ENCODE measurements at regions not wholly inside any gene's neighbourhood (a gene's known extent, or its start where the extent isn't known, plus 50 kb on each side); places are given as distances from the start of the nearest gene placed in this dataset.

GRCh38 chr18:2204736-2205135 lies 366.6 kb downstream of the METTL4 start:
- no peak overlapping the region for H3K4me3 Mint-ChIP-seq
- DNase-seq (ENCODE audit: low spot score in 2 of 2, unreplicated experiment in 2 of 2) = no peak
- no peak for TF ChIP-seq CTCF (IDR thresholded peaks at IDR 0.05; ENCODE audit: unreplicated experiment)
- no peaks in the 10 kb centered on the region for H3K4me1 Mint-ChIP-seq
- H3K36me3 Mint-ChIP-seq = no peaks in the 10 kb centered on the region
- H3K9me3 Mint-ChIP-seq = no peaks in the 10 kb centered on the region
- no peak overlapping the region for H3K27ac Mint-ChIP-seq
- H3K27me3 Mint-ChIP-seq (ENCODE audit: low read depth) = no peaks in the 10 kb centered on the region

GRCh38 chr18:2207294-2207693 lies 364.0 kb downstream of the METTL4 start:
- Mint-ChIP-seq H3K4me1 (no peaks in the 10 kb centered on the region), H3K9me3 (peaks cover under 1% of the 10 kb centered on the region), H3K27me3 (ENCODE audit: low read depth) (no peaks in the 10 kb centered on the region), H3K36me3 (no peaks in the 10 kb centered on the region), H3K4me3 (no peak overlapping the region), H3K27ac (no peak overlapping the region)
- no peak for TF ChIP-seq CTCF (IDR thresholded peaks at IDR 0.05; ENCODE audit: unreplicated experiment)
- DNase-seq (ENCODE audit: low spot score in 2 of 2, unreplicated experiment in 2 of 2) = no peak

- Mint-ChIP-seq H3K36me3 (no peaks in the 10 kb centered on the region), H3K4me1 (no peaks in the 10 kb centered on the region), H3K27ac (no peak overlapping the region), H3K27me3 (ENCODE audit: low read depth) (no peaks in the 10 kb centered on the region), H3K9me3 (peaks cover 19% of the 10 kb centered on the region), H3K4me3 (no peak overlapping the region)
- DNase-seq (ENCODE audit: low spot score in 2 of 2, unreplicated experiment in 2 of 2) = no peak
- no peak for TF ChIP-seq CTCF (IDR thresholded peaks at IDR 0.05; ENCODE audit: unreplicated experiment)
These were observed 358.6 kb downstream of the METTL4 start for GRCh38 chr18:2212598-2213205.

DNA sequence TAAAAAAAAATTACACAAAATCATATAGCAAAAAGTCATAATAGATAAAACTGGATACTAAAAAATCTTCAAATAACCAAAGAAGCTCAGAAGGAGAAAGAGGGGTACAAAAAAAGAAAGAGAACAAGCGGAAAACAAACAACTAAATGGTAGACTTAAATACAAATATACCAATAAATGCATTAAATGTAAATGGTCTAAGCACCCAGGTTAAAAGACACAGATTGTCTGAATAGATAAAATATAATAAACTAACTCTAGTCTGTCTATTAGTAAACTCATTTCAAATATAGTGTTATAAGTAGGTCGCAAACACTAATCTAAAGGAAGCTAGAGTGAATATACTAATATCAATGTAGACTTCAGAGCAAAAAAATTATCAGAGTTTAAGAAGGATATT lies 357.4 kb downstream of the METTL4 start:
- peaks cover 19% of the 10 kb centered on the region for H3K9me3 Mint-ChIP-seq
- H3K4me1 Mint-ChIP-seq = no peaks in the 10 kb centered on the region

DNA sequence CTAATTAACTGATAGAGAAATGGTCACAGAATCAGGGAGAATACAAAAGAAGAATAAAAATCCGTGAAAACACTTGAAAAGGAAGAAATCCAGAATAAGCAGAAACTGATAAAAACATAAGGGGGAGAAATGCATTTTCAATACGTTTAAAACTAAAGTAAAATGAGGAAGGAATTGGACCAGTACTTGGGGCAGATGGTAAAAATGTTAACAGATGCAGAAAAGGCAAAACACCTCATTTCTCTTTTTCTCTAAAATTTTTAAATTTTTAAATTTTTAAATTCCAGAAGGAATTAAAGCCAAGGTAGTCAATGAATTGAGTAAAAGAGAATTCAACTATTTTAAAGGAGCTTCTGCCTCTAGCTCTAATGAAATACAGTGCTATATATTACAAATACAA lies 353.9 kb downstream of the METTL4 start:
- Mint-ChIP-seq H3K27ac (no peak overlapping the region), H3K4me1 (no peaks in the 10 kb centered on the region), H3K27me3 (ENCODE audit: low read depth) (peaks cover 8% of the 10 kb centered on the region), H3K9me3 (peaks cover 18% of the 10 kb centered on the region), H3K4me3 (no peak overlapping the region), H3K36me3 (no peaks in the 10 kb centered on the region)
- TF ChIP-seq CTCF (IDR thresholded peaks at IDR 0.05; ENCODE audit: unreplicated experiment) = no peak
- DNase-seq (ENCODE audit: low spot score in 2 of 2, unreplicated experiment in 2 of 2) = no peak

More for the DNA sequence above, 357.4 kb downstream of the METTL4 start:
- no peak for DNase-seq (ENCODE audit: low spot score in 2 of 2, unreplicated experiment in 2 of 2)
- H3K36me3 Mint-ChIP-seq = no peaks in the 10 kb centered on the region
- no peak for TF ChIP-seq CTCF (IDR thresholded peaks at IDR 0.05; ENCODE audit: unreplicated experiment)
- H3K27ac Mint-ChIP-seq = no peak overlapping the region
- peaks cover 7% of the 10 kb centered on the region for H3K27me3 Mint-ChIP-seq (ENCODE audit: low read depth)
- no peak overlapping the region for H3K4me3 Mint-ChIP-seq

DNA sequence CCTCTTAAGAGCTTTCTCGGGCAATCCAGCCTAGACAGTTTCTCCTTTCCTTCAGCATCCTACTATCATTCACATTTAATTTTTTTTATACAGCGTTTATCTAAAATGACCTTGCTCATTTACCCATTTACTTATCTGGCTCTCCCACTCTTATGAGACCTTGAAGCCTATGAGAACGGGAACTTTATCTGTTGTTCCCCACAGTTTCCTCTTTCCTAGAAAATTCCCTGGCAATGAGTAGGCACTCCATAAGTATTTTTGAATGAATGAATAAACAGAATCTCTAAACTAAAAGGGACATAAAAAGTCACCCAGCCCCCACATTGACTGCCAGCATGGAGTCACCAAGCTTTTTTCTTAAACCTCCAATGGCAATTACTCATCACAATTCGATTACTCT lies 353.2 kb downstream of the METTL4 start:
- H3K27me3 Mint-ChIP-seq (ENCODE audit: low read depth) = peaks cover 8% of the 10 kb centered on the region

More for the DNA sequence above, 353.2 kb downstream of the METTL4 start:
- Mint-ChIP-seq H3K4me3 (no peak overlapping the region), H3K27ac (no peak overlapping the region), H3K4me1 (peaks cover 2% of the 10 kb centered on the region), H3K36me3 (no peaks in the 10 kb centered on the region), H3K9me3 (peaks cover 11% of the 10 kb centered on the region)
- no peak for TF ChIP-seq CTCF (IDR thresholded peaks at IDR 0.05; ENCODE audit: unreplicated experiment)
- DNase-seq (ENCODE audit: low spot score in 2 of 2, unreplicated experiment in 2 of 2) = no peak

Data from mesothelial cell of epicardium (in vitro differentiated cells).